Amniotic stem cell (primary cell): ENCODE measurements at regions not wholly inside any gene's neighbourhood (a gene's known extent, or its start where the extent isn't known, plus 50 kb on each side); places are given as distances from the start of the nearest gene placed in this dataset.
"Not testable (repeated sequence)": the region's sequence is repeated elsewhere in the genome, so short reads cannot be mapped to it uniquely, and the experiment has no call there.

Experiments used
- DNase-seq: peaks from one replicate; lab custom pipeline; 2025; lab: John Stamatoyannopoulos, UW

DNA sequence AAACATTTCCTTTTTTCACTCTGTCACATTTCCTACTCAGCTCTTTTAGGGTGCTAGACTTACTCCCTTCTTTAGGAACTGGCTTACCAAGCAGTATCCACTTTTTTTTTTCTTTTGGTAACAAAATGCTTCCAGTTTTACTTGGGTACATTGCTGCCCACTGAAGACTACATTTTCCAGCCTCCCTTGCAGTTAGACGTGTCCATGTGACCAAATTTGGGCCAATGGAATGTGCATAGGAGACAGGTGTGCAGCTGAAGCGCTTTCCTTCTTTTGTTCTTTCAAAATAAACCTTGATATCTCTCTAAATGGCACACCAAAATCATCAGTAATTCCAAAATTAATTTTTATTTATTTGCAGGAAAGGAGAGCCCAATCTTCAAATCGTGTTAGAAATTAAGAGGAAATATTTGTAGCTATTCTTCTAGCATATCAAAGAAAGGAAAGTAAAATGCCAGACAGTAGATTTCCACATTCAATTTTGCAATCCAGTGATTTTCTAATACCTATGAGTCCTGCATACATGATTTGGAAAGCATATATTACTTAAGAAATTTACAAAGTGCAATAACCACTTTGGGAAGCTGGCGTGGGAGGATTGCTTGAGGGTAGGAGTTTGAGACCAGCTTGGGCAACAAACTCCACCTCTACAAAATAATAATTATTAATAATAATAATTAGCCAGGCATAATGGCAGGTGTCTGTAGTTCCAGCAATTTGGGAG is 422.0 kb upstream of the FRG2C start:
- DNase-seq, result no peak

DNA sequence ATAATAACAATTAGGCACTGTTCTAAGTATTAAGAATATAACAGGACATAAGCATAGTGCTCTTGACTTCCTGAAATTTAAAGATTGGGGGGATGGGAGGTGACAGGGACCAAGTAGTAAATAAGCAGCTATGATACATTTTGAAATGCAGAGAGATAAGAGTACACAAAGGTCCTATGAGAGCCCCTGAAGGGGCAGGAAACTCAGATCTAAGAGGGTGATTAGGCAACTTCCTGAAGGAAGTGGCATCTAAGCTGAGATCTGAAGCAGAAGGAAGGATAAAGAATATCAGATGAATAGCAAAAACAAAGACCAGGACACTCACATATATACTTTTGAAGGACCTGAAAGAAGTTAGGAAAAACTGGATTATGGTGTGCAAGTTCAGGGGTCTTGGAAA is 415.2 kb upstream of the FRG2C start:
- no peak for DNase-seq

DNA sequence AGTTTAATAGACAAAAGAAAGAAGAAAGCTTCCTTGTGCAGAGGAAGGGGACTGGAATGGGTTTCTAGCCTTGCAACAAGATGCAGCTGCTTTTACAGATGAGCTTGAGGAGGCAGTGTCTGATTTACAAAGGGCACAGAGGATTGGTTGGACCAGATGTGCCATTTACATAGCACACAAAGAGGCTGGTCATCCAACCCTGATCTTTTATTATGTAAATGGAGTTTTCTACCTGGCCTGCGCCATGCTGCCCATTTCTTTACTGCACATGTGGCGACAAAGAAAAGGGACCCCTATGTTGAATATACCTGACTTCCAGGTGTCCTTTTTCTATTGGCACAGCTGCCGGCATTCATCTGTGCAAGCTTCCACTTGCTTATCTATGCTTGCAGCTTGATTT is 409.4 kb upstream of the FRG2C start:
- no peak for DNase-seq

DNA sequence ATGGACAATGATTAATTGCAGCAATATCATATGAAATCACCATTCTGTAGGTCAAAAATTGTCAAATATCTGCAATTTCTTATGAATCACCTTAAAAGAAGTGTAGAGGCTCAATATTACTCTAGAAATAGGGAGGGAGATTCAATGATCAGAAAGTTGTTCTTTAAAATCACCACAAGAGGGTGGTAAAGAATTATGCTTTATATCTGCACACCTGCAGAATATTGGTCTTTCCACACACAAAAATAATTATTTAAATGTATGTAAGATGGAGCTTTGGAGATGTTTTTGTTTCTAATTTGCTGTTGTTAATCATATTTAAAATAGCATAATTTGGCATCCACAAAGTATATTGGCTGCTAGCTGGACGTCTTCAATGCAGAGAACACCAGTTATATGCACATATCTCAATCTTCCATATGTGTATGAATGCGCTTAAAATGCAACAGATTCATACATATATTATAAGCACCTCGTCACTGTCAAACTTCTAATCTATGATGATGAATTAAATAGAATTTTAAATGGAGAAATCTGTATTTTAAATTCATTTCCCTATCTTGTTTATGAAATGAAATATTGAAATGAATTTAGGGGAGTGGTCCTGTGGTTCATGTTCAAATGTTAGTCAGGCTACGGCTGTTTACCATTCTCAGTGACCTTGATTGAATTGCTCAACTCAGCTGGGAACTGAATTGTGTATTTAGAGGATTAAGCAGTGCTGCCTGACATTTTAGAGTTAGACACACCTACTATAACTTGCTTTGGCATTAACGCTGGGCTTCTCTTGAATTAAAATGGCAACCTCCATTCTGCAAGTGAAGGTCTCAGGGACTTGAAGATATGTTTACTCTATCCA is 405.1 kb upstream of the FRG2C start:
- not testable (repeated sequence) for DNase-seq

DNA sequence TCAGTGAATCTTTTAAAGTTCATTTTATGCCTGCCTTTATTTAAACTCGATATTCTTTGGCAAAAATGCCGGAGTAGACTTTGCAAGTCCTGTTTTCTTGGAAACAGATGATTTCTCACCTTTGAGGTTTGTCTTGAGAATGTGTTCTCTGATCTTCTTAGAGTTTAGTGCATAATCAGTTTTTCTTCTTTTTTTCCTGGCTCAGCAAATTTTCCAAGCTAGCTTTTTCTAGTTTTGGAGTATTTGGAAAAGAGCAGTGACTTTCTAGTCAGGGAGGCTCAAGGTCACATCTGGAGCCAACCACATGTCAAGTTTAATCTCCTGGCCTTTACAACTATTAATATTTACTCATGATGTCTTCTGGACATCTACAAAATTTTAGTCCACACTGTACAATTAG is 403.2 kb upstream of the FRG2C start:
- not testable (repeated sequence) for DNase-seq

GRCh38 chr3:75262661-75263060 is 401.5 kb upstream of the FRG2C start:
- no peak for DNase-seq

DNA sequence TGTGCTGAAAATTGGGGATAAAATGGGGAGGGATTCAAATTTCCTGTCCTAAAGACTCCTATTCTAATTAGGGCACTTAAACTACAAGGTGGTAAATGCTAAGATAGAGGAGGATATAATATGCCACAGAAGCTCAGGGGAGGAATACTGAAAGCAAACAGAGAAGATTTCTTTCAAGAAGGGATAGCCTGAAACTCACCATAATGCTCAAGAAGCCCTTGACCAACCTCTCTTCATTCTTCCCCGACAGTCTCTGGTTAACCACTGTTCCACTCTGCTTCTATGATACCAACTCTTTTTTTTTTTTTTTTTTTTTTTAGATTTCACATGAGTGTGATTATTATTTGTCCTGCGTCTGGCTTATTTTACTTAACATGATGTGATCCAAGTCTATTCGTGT is 398.2 kb upstream of the FRG2C start:
- no peak for DNase-seq

GRCh38 chr3:75268576-75268975 is 395.6 kb upstream of the FRG2C start:
- DNase-seq, result not testable (repeated sequence)

DNA sequence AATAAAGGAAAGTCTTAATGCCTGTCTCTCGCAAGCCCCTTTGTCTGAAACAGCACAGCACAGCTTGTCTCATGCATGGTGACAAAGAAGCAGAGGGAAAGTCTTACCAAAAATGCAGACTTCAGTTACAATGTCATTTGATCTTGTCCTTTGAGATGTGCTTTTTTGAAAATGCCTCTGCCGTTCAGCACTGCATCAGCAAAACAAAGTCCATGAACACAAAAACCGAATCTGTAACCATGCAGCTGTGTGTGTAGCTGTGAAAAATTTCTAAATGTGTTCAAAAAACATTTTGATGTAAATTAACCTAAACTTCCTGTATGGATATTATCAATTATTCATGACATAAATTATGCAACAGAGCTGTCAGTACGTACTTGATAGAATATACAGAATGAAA is 391.9 kb upstream of the FRG2C start:
- DNase-seq, result not testable (repeated sequence)

DNA sequence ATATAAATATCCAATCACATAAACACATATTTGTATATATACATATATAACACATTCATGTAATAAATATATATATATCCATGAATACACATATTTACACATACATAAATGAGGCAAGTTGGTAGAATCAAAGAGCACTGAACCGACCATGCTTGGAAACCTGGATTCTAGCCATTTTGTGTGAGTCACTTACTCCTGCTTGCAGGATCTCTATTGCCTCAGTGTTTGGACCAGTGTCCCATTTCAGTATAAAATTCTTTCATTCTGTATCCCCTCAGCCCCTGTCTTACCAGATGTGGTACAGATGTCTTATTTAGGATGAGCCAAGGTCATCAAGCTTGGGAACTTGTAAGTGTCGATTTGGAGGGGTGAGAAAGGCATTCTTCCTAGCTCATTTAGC is 391.4 kb upstream of the FRG2C start:
- DNase-seq, result peak; percentile 38

DNA sequence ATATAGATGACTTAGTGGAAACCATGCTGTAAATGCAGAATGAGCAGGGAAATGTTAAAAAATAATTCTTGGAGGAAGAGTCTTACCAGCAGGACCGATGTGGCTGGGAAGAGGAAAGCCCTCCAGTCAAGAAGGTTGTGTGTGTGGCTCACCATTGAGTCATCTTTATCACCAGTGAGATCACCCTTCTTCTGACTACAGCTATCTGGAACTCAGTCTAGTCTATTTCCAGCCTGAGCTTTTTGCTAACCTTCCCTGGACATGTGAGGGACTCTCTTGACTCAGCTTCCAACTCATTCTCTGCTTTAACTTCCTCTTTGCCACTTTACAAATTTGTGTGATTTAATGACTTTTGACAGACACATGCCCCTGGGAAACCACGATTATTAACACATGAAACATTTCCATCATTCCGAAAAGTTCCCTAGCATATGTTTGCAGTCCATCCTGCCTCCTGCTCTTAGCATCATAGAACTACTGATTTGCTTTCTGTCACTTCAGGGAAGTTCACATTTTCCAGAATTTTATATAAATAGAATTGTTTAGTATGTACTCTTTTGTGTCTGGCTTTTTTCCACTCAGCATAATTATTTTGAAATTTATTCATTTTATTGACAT is 378.5 kb upstream of the FRG2C start:
- peak; percentile 43 for DNase-seq

DNA sequence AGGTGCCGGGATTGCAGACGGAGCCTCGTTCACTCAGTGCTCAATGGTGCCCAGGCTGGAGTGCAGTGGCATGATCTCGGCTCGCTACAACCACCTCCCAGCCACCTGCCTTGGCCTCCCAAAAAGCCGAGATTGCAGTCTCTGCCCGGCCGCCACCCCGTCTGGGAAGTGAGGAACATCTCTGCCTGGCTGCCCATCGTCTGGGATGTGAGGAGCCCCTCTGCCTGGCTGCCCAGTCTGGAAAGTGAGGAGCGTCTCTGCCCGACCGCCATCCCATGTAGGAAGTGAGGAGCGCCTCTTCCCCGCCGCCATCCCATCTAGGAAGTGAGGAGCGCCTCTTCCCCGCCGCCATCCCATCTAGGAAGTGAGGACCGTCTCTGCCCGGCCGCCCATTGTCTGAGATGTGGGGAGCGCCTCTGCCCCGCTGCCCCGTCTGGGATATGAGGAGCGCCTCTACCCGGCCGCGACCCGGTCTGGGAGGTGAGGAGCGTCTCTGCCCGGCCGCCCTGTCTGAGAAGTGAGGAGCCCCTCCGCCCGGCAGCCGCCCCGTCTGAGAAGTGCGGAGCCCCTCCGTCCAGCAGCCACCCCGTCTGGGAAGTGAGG is 375.1 kb upstream of the FRG2C start:
- not testable (repeated sequence) for DNase-seq

- no peak for DNase-seq
These were observed 370.0 kb upstream of the FRG2C start for GRCh38 chr3:75294124-75294523.

DNA sequence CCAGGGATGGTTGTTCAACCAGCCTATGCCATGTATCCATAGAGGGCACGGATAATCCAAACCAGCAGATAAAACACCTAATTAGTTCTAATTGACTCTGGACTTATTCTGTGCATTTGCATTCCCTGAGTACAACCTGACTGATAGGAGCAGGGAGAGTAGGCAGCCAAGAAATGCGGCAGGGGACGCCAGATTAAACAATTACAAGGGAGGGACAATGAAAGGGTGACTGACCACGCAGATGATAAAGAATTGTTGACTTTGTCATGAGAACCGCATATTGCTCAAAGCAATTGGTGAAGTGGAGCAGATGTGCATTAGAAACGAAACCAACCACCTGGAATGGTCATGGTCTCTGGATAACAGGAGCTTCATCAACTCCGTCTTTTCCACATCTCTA is 369.1 kb upstream of the FRG2C start:
- no peak for DNase-seq

GRCh38 chr3:75296858-75297257 is 367.3 kb upstream of the FRG2C start:
- no peak for DNase-seq

GRCh38 chr3:75300606-75301005 is 363.5 kb upstream of the FRG2C start:
- DNase-seq, result no peak

DNA sequence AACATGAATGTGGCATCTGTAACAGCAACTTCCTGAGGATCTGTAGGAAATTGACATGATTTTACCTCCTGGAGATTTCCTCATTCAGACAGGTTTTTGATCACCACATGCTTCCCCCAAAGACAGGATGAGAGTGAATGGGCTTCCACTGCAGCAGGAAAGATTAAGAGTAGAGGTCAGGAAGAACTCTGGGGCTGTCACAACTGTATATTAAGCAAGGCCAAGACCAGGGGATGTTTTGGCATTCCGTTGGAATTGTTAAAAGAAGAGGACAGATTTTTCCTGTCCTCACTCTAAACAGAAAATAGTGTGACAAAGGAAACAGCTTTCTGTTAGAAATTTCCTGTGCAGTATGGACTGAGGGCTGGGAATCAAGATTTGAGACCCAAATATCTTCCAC is 363.1 kb upstream of the FRG2C start:
- not testable (repeated sequence) for DNase-seq

- no peak for DNase-seq
These were observed 360.4 kb upstream of the FRG2C start for GRCh38 chr3:75303741-75304140.

- no peak for DNase-seq
These were observed 358.2 kb upstream of the FRG2C start for GRCh38 chr3:75305901-75306300.

DNA sequence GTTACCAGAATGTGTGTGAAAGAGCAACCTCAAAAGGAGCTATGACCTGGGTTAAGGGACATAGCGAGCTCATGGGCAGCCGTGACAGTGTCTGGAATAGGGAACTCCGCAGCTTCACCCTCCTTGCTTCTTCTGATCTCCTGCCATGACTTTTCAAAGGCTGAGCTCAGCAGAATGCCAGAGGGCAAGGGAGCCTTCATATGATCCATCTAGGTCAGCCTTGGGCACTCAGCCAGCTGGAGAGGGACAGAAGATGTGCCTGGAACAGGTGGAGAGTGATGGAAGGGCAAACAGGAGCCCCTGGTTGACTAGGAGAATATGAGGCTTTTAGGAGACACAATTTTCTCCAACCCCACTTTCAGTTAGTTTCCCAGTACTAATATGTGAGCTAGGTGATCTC is 352.8 kb upstream of the FRG2C start:
- DNase-seq, result not testable (repeated sequence)

GRCh38 chr3:75312469-75312868 is 351.7 kb upstream of the FRG2C start:
- DNase-seq, result not testable (repeated sequence)

- not testable (repeated sequence) for DNase-seq
These were observed 344.4 kb upstream of the FRG2C start for GRCh38 chr3:75319776-75320175.

DNA sequence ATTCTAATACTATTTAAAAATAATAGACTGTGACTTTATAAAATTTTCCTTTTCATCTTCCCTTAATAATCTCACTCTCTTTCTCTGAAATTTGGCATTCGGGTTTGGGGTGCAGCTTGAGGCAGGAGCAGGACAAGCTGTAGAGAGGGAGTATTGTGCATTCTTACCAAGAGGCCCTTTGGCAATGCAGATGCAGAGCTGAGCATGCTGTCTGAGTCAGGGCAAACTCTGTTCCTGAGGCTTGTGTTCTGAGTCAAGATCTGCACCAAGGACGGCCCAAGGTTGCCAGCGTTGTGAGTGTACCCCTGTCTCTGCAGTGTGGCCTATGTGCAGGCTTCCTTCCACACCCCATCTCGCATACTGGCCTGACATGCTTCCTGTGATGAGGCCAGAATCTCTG is 343.8 kb upstream of the FRG2C start:
- no peak for DNase-seq
